Spinal cord (tissue), 9 donors: ENCODE measurements at regions not wholly inside any gene's neighbourhood (a gene's known extent, or its start where the extent isn't known, plus 50 kb on each side); places are given as distances from the start of the nearest gene placed in this dataset.
A peak's percentile ranks its signal among the peaks of the same experiment; 100 is the strongest.

Experiments used
- DNase-seq, 6 donors: peaks; one replicate each; pipeline versions ENCODE4 v3.0.0 to v3.0.0-alpha.2; 2013 to 2015; ENCODE audit warnings: low spot score in 6 of 6, low read depth in 4 of 6
- H3K27ac ChIP-seq: one replicate; pipeline ENCODE4 v1.5.1; 2013; ENCODE audit warnings: low read depth, low read length, control low read depth
- H3K27me3 ChIP-seq: one replicate; pipeline ENCODE4 v1.6.1; 2013; ENCODE audit warnings: low read length; ENCODE audit not compliant: control insufficient read depth, insufficient read depth
- H3K36me3 ChIP-seq: one replicate; pipeline ENCODE4 v1.6.1; 2013; ENCODE audit warnings: low read length; ENCODE audit not compliant: control insufficient read depth, insufficient read depth
- H3K4me1 ChIP-seq: one replicate; pipeline ENCODE4 v1.6.1; 2013; ENCODE audit warnings: low read length; ENCODE audit not compliant: control insufficient read depth, insufficient read depth
- H3K4me3 ChIP-seq: one replicate; pipeline ENCODE4 v1.5.1; 2013; ENCODE audit warnings: low read depth, low read length, control low read depth
- H3K9me3 ChIP-seq: one replicate; pipeline ENCODE4 v1.6.1; 2013; ENCODE audit warnings: low read length; ENCODE audit not compliant: control insufficient read depth, insufficient read depth
- WGBS: methylation state at CpG from one replicate; pipeline ENCODE4 v1.1.5; 2013; ENCODE audit warnings: missing lambda C conversion rate; ENCODE audit not compliant: insufficient coverage; 5-methylcytosine and 5-hydroxymethylcytosine counted together
- donor health status: healthy.

DNA sequence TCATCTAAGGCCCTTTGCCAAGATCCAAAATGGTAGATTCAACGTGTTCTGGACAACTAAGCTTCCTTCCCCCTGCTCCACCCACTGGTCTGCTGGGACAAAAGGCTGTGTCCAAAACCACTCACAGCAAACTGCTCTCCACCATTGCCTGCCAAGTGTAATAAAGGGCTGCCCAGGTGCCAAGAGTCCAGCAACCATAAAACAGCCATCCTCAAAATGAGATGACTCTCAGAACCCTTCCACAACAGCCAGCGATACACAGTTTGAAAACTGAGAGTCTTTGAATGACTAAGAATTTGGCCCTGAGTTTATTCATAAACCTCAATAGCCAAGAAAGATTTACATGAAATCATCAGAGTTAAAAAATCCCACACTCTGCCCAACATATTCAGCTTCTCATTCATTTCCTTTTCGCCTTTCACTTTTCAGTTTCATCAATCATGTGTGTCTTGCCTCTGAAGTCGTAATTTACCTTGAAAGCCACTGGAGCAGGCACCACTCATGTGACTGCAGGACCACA lies 658.1 kb upstream of the MGMT start:
- WGBS = 69% methylated on average over 4 of the region's 4 CpGs
- Histone ChIP-seq H3K4me3 (no peak overlapping the region), H3K36me3 (no peaks in the 10 kb centered on the region), H3K9me3 (no peaks in the 10 kb centered on the region), H3K4me1 (peaks cover 3% of the 10 kb centered on the region), H3K27ac (no peak overlapping the region), H3K27me3 (no peaks in the 10 kb centered on the region)
- DNase-seq = no peak

DNA sequence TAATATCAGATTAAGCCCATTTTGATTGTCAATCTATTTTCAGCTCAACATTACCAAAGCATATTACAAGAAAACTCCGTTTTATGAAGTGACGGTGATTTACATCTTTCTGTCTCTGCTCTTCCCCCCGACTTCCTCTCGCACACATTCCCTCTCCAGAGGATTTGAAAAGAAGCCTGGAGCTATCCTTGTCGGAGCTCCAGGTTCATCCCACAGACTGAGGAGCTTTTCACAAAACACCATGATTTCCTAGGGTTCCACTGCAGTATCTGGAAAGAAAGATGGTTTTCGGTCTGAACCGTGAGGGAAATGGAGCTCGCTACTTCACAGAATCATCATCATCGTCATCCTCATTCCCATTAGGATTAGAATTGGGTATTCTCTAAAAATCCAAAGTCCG lies 655.5 kb upstream of the MGMT start:
- 76% methylated on average over 5 of the region's 10 CpGs for WGBS
- no peak for DNase-seq
- H3K4me1 ChIP-seq = peaks cover 3% of the 10 kb centered on the region
- H3K36me3 ChIP-seq = no peaks in the 10 kb centered on the region
- H3K9me3 ChIP-seq = no peaks in the 10 kb centered on the region
- no peak overlapping the region for H3K4me3 ChIP-seq
- H3K27me3 ChIP-seq = no peaks in the 10 kb centered on the region
- no peak overlapping the region for H3K27ac ChIP-seq

DNA sequence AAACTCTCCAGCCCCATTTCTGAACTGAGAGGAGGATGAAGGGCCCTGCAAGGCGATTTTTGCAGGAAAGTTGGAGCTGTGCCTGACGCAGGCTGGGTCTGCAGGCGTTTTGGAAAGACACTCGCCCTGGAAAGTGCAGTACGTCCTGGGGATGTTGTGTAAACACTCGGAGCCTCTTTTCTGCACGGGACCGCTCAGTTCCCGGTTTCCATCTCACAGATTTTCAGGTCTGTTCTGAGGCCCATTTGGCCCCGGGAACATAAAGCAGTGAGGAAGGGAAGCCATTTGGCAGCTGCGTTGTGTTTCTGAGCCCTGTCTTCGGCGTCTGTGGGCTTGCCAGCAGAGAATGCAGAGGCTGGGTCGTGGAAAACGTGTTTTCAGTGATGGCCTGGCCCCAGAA lies 655.0 kb upstream of the MGMT start:
- H3K9me3 ChIP-seq = no peaks in the 10 kb centered on the region
- peak in 2 of 6 donors; percentile 64 to 81 for DNase-seq
- no peaks in the 10 kb centered on the region for H3K36me3 ChIP-seq
- peaks cover 3% of the 10 kb centered on the region for H3K4me1 ChIP-seq
- no peak overlapping the region for H3K4me3 ChIP-seq
- no peak overlapping the region for H3K27ac ChIP-seq
- WGBS = 55% methylated on average over 14 of the region's 15 CpGs
- no peaks in the 10 kb centered on the region for H3K27me3 ChIP-seq

DNA sequence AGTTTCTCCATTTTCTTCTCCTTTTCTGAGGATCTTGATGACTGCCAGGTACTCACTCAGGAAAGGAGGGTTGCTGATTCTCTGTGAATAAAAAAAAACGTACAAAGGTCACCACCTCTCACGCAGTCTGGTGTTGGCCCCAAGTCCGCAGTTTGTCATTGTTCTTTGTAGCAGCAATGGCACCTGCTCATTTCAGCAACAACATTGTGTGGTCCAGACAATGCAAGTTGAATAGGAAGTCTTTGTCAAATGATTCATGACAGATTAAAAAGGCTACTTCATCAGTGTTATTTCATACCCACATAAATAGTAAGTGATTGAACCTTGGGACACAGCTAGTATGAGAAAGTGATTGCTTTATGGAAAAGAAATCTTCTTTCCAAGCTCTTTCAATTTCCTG lies 653.5 kb upstream of the MGMT start:
- DNase-seq = no peak
- H3K4me1 ChIP-seq = peaks cover 3% of the 10 kb centered on the region
- no peaks in the 10 kb centered on the region for H3K27me3 ChIP-seq
- no peaks in the 10 kb centered on the region for H3K9me3 ChIP-seq
- 50% methylated on average over 2 of the region's 3 CpGs for WGBS
- no peak overlapping the region for H3K27ac ChIP-seq
- no peak overlapping the region for H3K4me3 ChIP-seq
- no peaks in the 10 kb centered on the region for H3K36me3 ChIP-seq

DNA sequence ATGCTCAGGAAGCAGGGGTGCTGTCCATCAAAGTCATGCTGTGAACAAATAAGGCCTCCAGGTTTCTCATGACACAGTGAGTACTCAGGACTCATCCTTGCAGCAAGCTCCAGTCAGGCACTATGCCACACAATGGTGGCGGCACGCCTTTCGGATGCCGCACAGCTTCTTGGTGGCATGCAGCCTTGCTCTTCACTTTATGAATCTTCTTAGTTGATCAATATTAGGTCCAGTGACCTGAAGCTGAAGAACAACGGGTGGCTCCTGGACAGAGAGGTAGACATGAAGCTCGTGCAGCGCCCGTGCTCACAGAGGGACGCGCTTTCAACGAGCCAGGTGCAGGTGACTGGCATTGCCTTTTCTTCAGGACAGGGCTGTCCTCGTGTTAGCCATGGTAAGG lies 653.0 kb upstream of the MGMT start:
- Histone ChIP-seq H3K4me1 (peaks cover 3% of the 10 kb centered on the region), H3K9me3 (no peaks in the 10 kb centered on the region), H3K36me3 (no peaks in the 10 kb centered on the region), H3K27me3 (no peaks in the 10 kb centered on the region), H3K27ac (no peak overlapping the region), H3K4me3 (no peak overlapping the region)
- DNase-seq = no peak
- WGBS = 90% methylated on average over 10 of the region's 12 CpGs

DNA sequence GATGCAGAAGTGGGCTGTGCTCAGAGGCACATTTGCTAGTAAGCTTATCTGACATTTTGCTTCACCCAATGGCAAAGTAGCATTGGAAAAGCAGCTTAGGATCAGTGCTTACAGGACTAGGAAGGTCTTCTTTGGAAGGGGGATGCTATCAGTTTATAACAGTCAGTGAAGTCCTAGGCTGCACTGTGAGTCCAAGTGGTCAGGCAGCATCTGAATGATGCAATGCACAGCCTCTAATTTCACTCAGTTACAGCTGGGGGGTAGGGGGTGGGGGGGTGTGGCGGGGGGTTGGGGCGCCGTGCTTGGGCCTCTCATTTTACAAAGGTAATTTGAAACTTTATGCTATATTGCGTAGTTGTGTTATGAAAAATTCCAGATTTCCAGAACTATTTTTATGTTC lies 652.3 kb upstream of the MGMT start:
- Histone ChIP-seq H3K27me3 (no peaks in the 10 kb centered on the region), H3K9me3 (no peaks in the 10 kb centered on the region), H3K4me3 (no peak overlapping the region), H3K4me1 (peaks cover 3% of the 10 kb centered on the region), H3K27ac (no peak overlapping the region), H3K36me3 (no peaks in the 10 kb centered on the region)
- DNase-seq = no peak
- WGBS = no CpG with 5 or more reads among the region's 4 CpGs

DNA sequence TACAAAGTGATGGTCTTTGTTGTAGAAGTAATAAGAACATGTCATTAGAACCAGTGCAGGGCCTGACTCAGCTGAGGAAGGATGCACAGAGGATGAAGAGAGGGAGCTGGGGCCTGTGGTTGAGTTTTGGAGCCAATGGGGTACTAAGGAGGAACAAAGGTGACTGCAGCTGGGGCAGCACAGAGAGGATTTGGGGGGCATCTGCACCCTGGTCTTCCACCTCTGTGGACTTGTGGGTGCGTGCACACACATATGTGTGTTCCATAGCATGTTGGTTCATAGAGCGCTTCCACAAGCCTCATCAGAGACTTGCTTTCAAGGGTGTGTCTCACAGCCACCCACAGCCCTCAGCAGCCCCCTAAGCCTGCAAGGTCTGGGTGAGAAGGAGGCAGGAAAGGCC lies 650.3 kb upstream of the MGMT start:
- no peak for DNase-seq
- Histone ChIP-seq H3K4me3 (no peak overlapping the region), H3K27ac (no peak overlapping the region), H3K9me3 (no peaks in the 10 kb centered on the region), H3K36me3 (no peaks in the 10 kb centered on the region), H3K4me1 (peaks cover 3% of the 10 kb centered on the region), H3K27me3 (no peaks in the 10 kb centered on the region)
- WGBS = 100% methylated on average over 2 of the region's 2 CpGs

DNA sequence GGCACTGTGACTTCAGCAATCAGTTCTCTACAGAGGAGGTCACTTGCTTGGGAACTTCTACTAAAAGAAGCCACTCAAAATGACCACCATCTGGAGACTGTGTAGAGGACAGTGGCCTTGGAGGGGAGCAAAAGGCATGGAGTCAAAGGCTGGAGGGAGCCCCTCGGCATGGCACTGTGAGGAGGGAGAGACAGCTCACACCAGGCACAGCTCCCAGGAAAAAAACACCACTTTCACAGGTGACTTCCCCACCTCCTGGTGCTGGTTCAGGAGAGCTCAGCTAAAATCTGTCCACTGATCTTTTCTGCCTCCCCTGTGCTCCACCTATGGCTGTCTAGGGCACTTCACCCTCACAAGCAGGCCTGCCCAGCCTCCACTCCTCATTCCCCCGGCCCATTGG lies 649.4 kb upstream of the MGMT start:
- WGBS = no CpG with 5 or more reads among the region's 2 CpGs

DNA sequence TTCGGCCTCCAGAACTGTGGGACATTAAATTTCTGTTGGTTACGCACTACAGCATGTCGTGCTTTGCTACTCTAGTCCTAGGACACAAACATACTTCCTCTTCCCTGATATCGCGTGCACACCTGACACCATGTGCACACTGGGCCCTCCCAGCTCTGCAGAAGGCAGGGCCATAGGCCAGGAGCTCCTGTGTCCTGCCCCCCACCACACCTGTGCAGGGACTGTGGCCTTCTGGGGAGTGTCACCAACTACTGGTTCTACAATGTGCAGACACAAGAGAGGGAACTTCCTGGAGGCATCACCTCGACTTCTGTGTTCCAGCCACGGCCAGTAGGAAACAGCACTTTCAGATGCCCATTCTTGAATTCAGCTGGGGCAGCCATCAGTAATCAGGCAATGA lies 646.4 kb upstream of the MGMT start:
- 65% methylated on average over 6 of the region's 7 CpGs for WGBS
- H3K4me1 ChIP-seq = no peaks in the 10 kb centered on the region
- DNase-seq = no peak
- H3K4me3 ChIP-seq = no peak overlapping the region
- no peaks in the 10 kb centered on the region for H3K27me3 ChIP-seq
- H3K36me3 ChIP-seq = no peaks in the 10 kb centered on the region
- no peaks in the 10 kb centered on the region for H3K9me3 ChIP-seq
- H3K27ac ChIP-seq = no peak overlapping the region

More for the DNA sequence above, 649.4 kb upstream of the MGMT start:
- no peak for DNase-seq
- no peaks in the 10 kb centered on the region for H3K36me3 ChIP-seq
- H3K27me3 ChIP-seq = no peaks in the 10 kb centered on the region
- no peaks in the 10 kb centered on the region for H3K9me3 ChIP-seq
- no peak overlapping the region for H3K4me3 ChIP-seq
- H3K4me1 ChIP-seq = no peaks in the 10 kb centered on the region
- no peak overlapping the region for H3K27ac ChIP-seq

DNA sequence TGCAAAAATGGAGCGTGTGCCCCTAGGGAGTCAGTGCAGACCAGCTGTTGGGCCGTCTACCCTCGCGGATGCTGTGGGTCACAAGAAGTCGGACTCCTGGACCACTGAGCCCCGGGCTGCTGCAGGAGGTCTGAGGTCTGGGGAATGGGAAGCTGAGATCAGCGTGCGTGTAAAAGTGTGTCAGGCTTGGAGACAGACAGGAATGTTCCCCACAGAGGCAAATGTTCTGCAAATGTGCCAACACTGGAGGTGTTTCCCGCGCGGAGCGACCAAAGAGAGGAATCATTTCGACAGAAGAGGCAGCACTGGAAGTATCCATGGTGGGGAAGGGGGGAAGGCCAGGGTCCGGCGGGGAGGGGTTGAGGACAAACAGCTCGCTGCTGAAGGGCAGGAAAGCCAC lies 643.8 kb upstream of the MGMT start:
- H3K4me3 ChIP-seq = no peak overlapping the region
- 89% methylated on average over 16 of the region's 16 CpGs for WGBS
- H3K27me3 ChIP-seq = no peaks in the 10 kb centered on the region
- no peaks in the 10 kb centered on the region for H3K9me3 ChIP-seq
- H3K36me3 ChIP-seq = no peaks in the 10 kb centered on the region
- H3K4me1 ChIP-seq = peaks cover 3% of the 10 kb centered on the region
- no peak for DNase-seq
- no peak overlapping the region for H3K27ac ChIP-seq
